Activated CD4-positive, alpha-beta memory T cell treated with anti-CD3 and anti-CD28 coated beads for 36 hours (primary cell): ENCODE measurements at regions not wholly inside any gene's neighbourhood (a gene's known extent, or its start where the extent isn't known, plus 50 kb on each side); places are given as distances from the start of the nearest gene placed in this dataset.
A peak's percentile ranks its signal among the peaks of the same experiment; 100 is the strongest.

Experiments used
- CTCF ChIA-PET: fragments of 350-600 bp; sonication (Branson Sonifier 250); formaldehyde crosslinking; loops from one replicate; lab custom pipeline; 2021; ENCODE audit warnings: antibody characterized with exemption, inconsistent platforms; lab: Charles Lee
- POLR2A ChIA-PET: fragments of 350-600 bp; sonication (Branson Sonifier 250); formaldehyde crosslinking; loops from one replicate; lab custom pipeline; 2021; ENCODE audit warnings: antibody characterized with exemption; lab: Charles Lee
- DNase-seq: peaks from one replicate; pipeline ENCODE4 v3.0.0-alpha.2; 2020
- H3K27ac Mint-ChIP-seq: one replicate; pipeline ENCODE4 v1.8.0; 2021; ENCODE audit warnings: mixed read lengths
- H3K27me3 Mint-ChIP-seq: one replicate; pipeline ENCODE4 v1.8.0; 2021; ENCODE audit warnings: mixed read lengths
- H3K36me3 Mint-ChIP-seq: one replicate; pipeline ENCODE4 v1.8.0; 2021; ENCODE audit warnings: mixed read lengths
- H3K4me1 Mint-ChIP-seq: one replicate; pipeline ENCODE4 v1.8.0; 2021; ENCODE audit warnings: low read depth, mixed read lengths
- H3K4me3 Mint-ChIP-seq: one replicate; pipeline ENCODE4 v1.8.0; 2021; ENCODE audit warnings: mild to moderate bottlenecking, mixed read lengths
- H3K9me3 Mint-ChIP-seq: one replicate; pipeline ENCODE4 v1.8.0; 2021; ENCODE audit warnings: mixed read lengths
- intact Hi-C: fragments of 100-400 bp; cut with micrococcal nuclease; formaldehyde crosslinking; loops from one replicate; pipeline ENCODE4 v1.15.1; 2023

DNA sequence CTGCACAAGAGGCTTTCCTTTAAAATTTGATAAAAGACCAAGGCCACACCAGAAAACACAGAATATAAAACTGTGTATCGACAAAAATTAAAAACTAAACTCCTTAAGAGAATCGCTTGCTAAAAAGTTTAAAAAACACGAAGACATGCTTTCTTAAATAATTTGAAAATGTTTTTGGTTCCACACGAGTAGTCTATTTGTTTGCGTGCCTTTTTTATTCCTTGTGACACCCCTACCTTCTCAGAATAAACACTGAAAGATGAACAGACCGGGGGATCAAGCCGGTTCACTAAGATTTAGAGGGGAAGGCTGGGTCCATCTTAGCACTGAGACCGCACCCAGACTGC, 256.4 kb upstream of the STARD13 start:
- H3K36me3 Mint-ChIP-seq: no peaks in the 10 kb centered on the region
- peak overlapping the region; percentile 100 for H3K27ac Mint-ChIP-seq
- peak overlapping the region; percentile 83 for H3K4me3 Mint-ChIP-seq
- peaks cover 46% of the 10 kb centered on the region for H3K4me1 Mint-ChIP-seq
- POLR2A ChIA-PET: no interaction called here
- CTCF ChIA-PET: no interaction called here
- intact Hi-C loops: loop anchor here (1.0 to 10.0 kb wide), 16 partner anchors 68 to 1114 kb away; partner anchors contain the start of genes KL, N4BP2L1, N4BP2L2 and PDS5B
- no peak for DNase-seq
- no peaks in the 10 kb centered on the region for H3K9me3 Mint-ChIP-seq
- H3K27me3 Mint-ChIP-seq: no peaks in the 10 kb centered on the region

DNA sequence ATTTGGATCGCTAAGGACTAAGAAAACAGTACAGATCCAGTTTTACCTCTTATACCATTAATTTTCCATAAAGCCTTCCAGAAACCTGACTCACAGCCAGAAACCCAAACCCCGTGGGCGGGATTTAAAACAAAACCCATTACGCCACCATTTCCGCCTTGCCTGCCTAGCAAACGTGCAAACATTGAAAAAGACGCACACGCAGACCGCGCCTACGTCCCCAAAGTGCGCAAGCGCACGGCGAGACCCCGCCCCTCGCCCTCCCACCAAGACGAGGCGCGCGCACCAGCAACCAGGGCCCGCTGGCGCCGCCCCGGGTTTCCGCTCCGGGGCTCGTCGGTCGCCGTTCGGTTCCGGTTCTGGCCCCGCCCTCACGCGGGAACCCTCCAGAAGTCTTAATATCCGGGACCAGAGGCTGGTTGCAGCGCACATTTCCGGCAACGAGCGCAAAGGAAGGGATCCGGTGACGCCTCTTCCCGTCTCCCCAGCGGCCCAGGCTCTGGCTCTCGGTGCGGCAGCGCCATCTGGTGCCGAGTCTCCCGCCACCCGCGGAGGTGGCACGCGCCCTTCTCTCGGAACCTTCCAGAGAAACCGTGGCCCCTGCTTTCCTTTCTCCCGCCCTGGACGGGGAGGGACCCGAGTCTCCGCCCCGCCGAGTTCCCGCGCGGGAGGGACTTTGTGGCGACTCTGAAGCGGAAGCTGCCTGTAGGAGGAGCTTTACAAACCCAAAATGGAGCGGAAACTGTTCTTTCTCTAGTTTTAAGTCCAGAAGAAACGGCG, 256.9 kb upstream of the STARD13 start:
- peak overlapping the region; percentile 83 for H3K4me3 Mint-ChIP-seq
- intact Hi-C loops: loop anchor here (1.0 to 10.0 kb wide), 18 partner anchors 68 to 1227 kb away; partner anchors contain the start of genes BRCA2, KL, N4BP2L1 and N4BP2L2
- no peaks in the 10 kb centered on the region for H3K36me3 Mint-ChIP-seq
- DNase-seq: peak; percentile 99
- no peaks in the 10 kb centered on the region for H3K27me3 Mint-ChIP-seq
- no peaks in the 10 kb centered on the region for H3K9me3 Mint-ChIP-seq
- peaks cover 51% of the 10 kb centered on the region for H3K4me1 Mint-ChIP-seq
- peak overlapping the region; percentile 100 for H3K27ac Mint-ChIP-seq
- CTCF ChIA-PET: interaction anchor here (0.6 to 3.8 kb wide), 24 partner anchors 10 to 956 kb away, joined by 3 to 61 read pairs (median 5); partner anchors contain the start of genes PDS5B and RFC3
- POLR2A ChIA-PET: interaction anchor here (0.6 to 2.1 kb wide), 5 partner anchors 68 to 180 kb away, joined by 3 to 15 read pairs (median 8); no protein-coding TSS in a partner anchor

DNA sequence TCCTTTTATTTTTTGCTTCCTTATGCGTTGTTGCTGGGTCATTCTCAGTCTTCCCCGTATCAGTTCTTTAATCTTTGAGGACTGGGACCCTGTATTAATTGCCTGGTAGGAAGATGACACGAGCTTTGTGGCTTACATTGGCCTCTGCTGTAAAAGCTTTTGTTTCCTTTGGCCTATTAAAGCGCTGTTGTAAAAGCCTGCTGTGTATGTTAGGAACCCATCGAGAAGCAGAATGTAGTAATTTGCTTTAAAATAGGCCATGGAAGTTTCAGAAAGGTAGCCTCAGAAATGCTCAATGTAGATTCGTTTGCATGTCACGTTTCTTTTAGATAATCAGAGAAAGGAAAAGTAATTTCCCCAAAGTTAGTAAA, 257.5 kb upstream of the STARD13 start:
- peaks cover 50% of the 10 kb centered on the region for H3K4me1 Mint-ChIP-seq
- intact Hi-C loops: loop anchor here (1.0 to 10.0 kb wide), 8 partner anchors 180 to 1228 kb away; partner anchors contain the start of genes BRCA2, KL and ZAR1L
- CTCF ChIA-PET: interaction anchor here (0.6 to 3.8 kb wide), 25 partner anchors 10 to 957 kb away, joined by 3 to 61 read pairs (median 5); partner anchors contain the start of genes PDS5B and RFC3

DNA sequence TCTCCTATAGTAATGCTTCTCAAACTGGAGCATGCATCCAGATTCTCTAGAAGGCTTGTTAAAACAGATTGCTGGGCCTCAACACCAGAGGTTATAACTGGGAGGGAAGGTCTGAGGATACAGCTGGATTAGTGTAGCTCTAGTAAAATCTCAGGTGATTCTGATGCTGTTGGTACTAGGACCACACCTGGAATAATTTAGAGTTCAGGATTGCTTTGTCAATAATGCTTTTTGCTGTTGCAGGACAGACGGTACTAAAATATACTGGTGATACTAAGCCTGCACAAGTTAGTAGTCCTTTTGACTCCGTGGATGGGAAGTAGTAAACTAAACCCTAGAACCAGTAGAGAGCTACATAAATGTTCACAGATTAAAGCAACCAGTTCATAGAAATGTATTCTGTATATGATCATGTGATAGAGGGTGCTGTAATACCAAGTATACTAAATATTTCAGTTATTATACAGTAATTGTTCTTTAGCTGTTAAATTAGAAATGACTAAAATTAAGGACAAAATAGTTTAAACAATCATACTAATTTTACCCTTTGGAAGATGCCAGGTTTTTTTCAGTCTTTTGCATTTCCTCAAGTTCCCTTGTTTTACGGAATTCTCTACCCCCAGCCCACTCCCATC, 258.2 kb upstream of the STARD13 start:
- H3K4me3 Mint-ChIP-seq: peak overlapping the region; percentile 83
- no peaks in the 10 kb centered on the region for H3K9me3 Mint-ChIP-seq
- no peak for DNase-seq
- intact Hi-C loops: loop anchor here (1.0 to 10.0 kb wide), 8 partner anchors 180 to 1228 kb away; partner anchors contain the start of genes BRCA2, KL and ZAR1L
- POLR2A ChIA-PET: interaction anchor here (1.1 to 2.1 kb wide), 4 partner anchors 67 to 135 kb away, joined by 3 to 15 read pairs (median 6); no protein-coding TSS in a partner anchor
- peaks cover 51% of the 10 kb centered on the region for H3K4me1 Mint-ChIP-seq
- CTCF ChIA-PET: interaction anchor here (1.0 to 3.8 kb wide), 12 partner anchors 11 to 958 kb away, joined by 3 to 61 read pairs (median 7); partner anchors contain the start of genes PDS5B and RFC3
- H3K36me3 Mint-ChIP-seq: no peaks in the 10 kb centered on the region
- peak overlapping the region; percentile 100 for H3K27ac Mint-ChIP-seq
- no peaks in the 10 kb centered on the region for H3K27me3 Mint-ChIP-seq

More for the DNA sequence above, 257.5 kb upstream of the STARD13 start:
- POLR2A ChIA-PET: interaction anchor here (0.6 to 2.1 kb wide), 7 partner anchors 68 to 180 kb away, joined by 3 to 15 read pairs (median 6); no protein-coding TSS in a partner anchor
- peak overlapping the region; percentile 83 for H3K4me3 Mint-ChIP-seq
- H3K27ac Mint-ChIP-seq: peak overlapping the region; percentile 100
- H3K27me3 Mint-ChIP-seq: no peaks in the 10 kb centered on the region
- H3K36me3 Mint-ChIP-seq: no peaks in the 10 kb centered on the region
- no peaks in the 10 kb centered on the region for H3K9me3 Mint-ChIP-seq
- no peak for DNase-seq

DNA sequence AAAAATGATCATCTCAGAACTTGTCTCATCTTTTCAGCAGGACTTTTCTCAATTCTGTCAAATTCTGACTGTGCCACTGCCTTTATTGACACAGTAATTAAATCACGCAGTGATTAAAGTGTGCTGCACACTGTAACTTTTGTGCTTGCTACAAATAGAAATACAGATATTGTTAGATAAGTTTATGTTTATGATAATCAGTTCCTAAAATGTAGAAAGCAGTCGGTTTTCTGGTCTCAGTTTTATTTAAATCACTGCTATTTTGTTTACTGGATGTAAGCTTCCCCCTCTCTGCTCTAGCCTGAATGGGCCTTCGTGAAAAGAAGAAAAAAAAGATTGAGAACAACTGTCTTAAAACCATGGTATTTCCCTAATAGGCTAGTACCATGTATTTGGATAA, 258.8 kb upstream of the STARD13 start:
- peak overlapping the region; percentile 100 for H3K27ac Mint-ChIP-seq
- no peaks in the 10 kb centered on the region for H3K36me3 Mint-ChIP-seq
- intact Hi-C loops: loop anchor here (5.0 to 10.0 kb wide), 3 partner anchors 397 to 1090 kb away; no protein-coding TSS in a partner anchor
- ChIA-PET POLR2A (interaction anchor here (1.8 to 2.1 kb wide), 2 partner anchors 67 to 134 kb away, joined by 5 to 15 read pairs; no protein-coding TSS in a partner anchor), CTCF (interaction anchor here (1.4 to 3.8 kb wide), 6 partner anchors 69 to 958 kb away, joined by 4 to 61 read pairs (median 12); partner anchors contain the start of gene PDS5B)
- peak overlapping the region; percentile 83 for H3K4me3 Mint-ChIP-seq
- H3K27me3 Mint-ChIP-seq: no peaks in the 10 kb centered on the region
- H3K9me3 Mint-ChIP-seq: no peaks in the 10 kb centered on the region
- H3K4me1 Mint-ChIP-seq: peaks cover 51% of the 10 kb centered on the region
- no peak for DNase-seq

DNA sequence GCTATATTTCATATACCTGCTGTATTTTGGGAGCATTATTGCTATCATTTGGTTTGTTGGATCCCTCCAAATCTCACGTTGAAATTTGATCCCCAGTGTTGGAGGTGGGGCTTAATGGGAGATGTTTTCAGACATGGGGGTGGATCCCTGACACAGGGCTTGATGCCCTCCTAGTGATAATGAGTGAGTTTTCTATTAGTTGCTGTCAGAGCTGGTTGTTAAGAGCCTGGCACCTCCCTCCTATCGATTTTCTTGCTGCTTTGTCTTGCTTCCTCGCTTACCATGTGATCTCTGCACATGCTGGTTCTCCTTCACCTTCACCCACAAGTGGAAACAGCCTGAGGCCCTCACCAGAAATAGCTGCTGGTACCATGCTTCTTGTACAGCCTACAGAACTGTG, 259.9 kb upstream of the STARD13 start:
- Mint-ChIP-seq H3K4me1 (peaks cover 42% of the 10 kb centered on the region), H3K27me3 (no peaks in the 10 kb centered on the region), H3K4me3 (peak overlapping the region; percentile 5), H3K27ac (peak overlapping the region; percentile 87), H3K36me3 (no peaks in the 10 kb centered on the region), H3K9me3 (no peaks in the 10 kb centered on the region)
- intact Hi-C loops: loop anchor here (10.0 kb wide), 2 partner anchors 751 to 1091 kb away; no protein-coding TSS in a partner anchor
- CTCF ChIA-PET: interaction anchor here (3.8 kb wide), 1 partner anchor 178 kb away, joined by 61 read pairs; no protein-coding TSS in a partner anchor
- POLR2A ChIA-PET: no interaction called here
- DNase-seq: no peak

DNA sequence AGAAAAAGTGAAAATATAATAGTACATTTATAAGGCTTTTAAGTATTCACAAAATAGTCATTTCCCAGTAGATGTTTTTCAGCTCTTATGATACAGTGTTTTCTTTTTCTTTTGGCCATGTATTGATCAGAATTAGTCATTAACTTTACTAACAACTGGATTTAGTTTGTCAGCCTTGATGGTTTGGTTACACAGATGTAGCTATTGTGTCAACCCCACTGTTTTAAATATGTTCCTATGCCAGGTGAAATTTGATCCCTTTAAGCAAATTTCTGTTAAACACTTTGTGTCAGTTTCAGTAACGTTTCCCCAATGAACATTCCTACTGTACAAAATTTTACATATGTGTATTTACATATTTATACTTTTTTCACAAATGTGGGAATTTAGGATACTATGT, 261.5 kb upstream of the STARD13 start:
- CTCF ChIA-PET: no interaction called here
- intact Hi-C loops: loop anchor here (10.0 kb wide), 2 partner anchors 752 to 1092 kb away; no protein-coding TSS in a partner anchor
- Mint-ChIP-seq H3K9me3 (no peaks in the 10 kb centered on the region), H3K36me3 (peaks cover 3% of the 10 kb centered on the region), H3K27me3 (no peaks in the 10 kb centered on the region), H3K4me3 (no peak overlapping the region), H3K27ac (peak overlapping the region; percentile 56), H3K4me1 (peaks cover 33% of the 10 kb centered on the region)
- DNase-seq: no peak
- POLR2A ChIA-PET: interaction anchor here (0.6 to 1.0 kb wide), 2 partner anchors 64 to 123 kb away, joined by 3 to 4 read pairs; no protein-coding TSS in a partner anchor

DNA sequence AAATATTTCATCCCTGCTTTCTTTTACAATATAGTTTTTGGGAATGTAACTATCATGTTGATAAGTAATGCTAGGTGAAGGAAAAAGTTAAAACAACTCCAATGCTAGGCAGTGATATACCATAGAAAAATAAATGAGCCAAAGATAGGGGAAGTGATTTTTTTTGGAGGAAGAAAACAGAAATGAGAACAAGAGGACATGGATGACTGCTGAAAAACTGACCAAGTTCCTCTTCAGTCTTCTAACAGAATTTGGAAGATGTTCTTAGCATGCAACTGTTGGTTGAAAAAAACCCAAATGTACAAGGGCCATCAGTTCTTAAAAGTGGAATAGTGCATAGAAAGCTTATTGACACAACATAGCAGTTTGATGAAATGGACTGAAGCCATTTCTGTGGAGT, 262.5 kb upstream of the STARD13 start:
- no peaks in the 10 kb centered on the region for H3K27me3 Mint-ChIP-seq
- ChIA-PET CTCF (no interaction called here), POLR2A (no interaction called here)
- peaks cover 35% of the 10 kb centered on the region for H3K4me1 Mint-ChIP-seq
- H3K27ac Mint-ChIP-seq: no peak overlapping the region
- H3K36me3 Mint-ChIP-seq: peaks cover 3% of the 10 kb centered on the region
- intact Hi-C loops: loop anchor here (10.0 kb wide), 2 partner anchors 753 to 1093 kb away; no protein-coding TSS in a partner anchor
- no peaks in the 10 kb centered on the region for H3K9me3 Mint-ChIP-seq
- no peak for DNase-seq
- H3K4me3 Mint-ChIP-seq: no peak overlapping the region

DNA sequence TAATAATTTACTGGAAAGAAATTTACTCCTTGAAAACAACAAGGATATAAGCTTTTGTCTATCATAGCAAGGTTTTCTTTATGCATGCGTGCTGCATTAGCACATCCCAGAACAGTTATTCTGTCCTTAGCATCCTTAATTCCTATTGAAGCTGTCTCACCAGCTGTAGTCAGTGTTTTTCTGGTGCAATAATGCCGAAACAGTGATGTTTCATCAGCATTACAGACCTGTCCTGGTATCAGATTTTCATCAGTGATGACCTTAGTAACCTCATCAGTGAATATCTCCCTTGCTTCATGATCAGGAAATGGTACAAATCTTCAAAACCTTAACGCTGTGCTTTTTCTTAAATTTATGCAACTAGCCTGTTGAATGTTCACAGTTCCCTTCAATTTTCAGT, 264.7 kb upstream of the STARD13 start:
- ChIA-PET POLR2A (no interaction called here), CTCF (no interaction called here)
- H3K36me3 Mint-ChIP-seq: peaks cover 3% of the 10 kb centered on the region
- no peak for DNase-seq
- no peaks in the 10 kb centered on the region for H3K9me3 Mint-ChIP-seq
- H3K4me3 Mint-ChIP-seq: no peak overlapping the region
- H3K4me1 Mint-ChIP-seq: peaks cover 29% of the 10 kb centered on the region
- no peaks in the 10 kb centered on the region for H3K27me3 Mint-ChIP-seq
- intact Hi-C loops: no loop called here
- H3K27ac Mint-ChIP-seq: no peak overlapping the region

DNA sequence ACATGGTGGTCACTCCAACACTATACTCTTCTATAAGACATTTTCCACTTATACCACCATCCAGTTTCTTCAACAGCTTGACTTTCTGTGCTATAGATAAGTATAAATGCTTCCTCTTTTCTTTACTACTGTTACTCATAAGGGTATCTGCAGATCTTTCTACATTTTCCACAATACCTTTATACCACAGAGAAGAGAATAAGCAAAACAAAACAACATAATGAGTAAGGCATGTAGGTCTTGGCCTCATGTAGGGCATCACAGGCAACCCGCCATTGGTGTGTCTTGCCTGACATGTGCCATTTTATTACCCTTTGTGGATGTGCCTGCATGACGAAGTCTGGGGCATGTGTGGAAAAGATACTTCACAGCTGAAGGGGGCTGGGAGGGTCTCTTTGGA, 265.3 kb upstream of the STARD13 start:
- POLR2A ChIA-PET: no interaction called here
- DNase-seq: peak; percentile 40
- CTCF ChIA-PET: interaction anchor here (0.6 kb wide), 1 partner anchor 993 kb away, joined by 3 read pairs; no protein-coding TSS in a partner anchor
- no peak overlapping the region for H3K4me3 Mint-ChIP-seq
- no peak overlapping the region for H3K27ac Mint-ChIP-seq
- H3K9me3 Mint-ChIP-seq: no peaks in the 10 kb centered on the region
- peaks cover 30% of the 10 kb centered on the region for H3K4me1 Mint-ChIP-seq
- intact Hi-C loops: no loop called here
- H3K27me3 Mint-ChIP-seq: no peaks in the 10 kb centered on the region
- peaks cover 3% of the 10 kb centered on the region for H3K36me3 Mint-ChIP-seq
